ENCODE measurements at regions not wholly inside any gene's neighbourhood (a gene's known extent, or its start where the extent isn't known, plus 50 kb on each side); places are given as distances from the start of the nearest gene placed in this dataset.

DNA sequence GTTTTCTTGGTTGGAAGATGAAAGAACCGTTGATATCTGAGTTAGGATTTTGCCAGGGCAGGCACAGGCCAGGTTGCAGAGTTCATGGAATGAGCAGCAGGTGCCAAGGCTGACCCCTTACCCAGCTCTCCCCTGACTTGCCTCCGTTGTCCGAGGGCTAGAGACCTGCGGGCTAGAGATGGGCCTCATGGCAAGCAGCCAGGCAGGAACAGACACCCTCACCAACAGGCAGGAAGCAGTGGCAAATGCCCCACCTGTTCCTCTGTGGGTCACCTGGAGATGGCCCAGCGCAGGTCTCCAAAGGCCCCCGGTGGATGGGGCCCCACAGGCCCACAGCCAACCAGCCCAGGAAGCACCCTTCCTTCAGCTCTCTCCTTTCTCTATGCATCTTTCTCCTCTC lies 186.7 kb upstream of the PMEPA1 start:
- TF ChIP-seq CTCF (IDR thresholded peaks at IDR 0.05), result no peak
- no peak for TF ChIP-seq POLR2A (IDR thresholded peaks at IDR 0.05; ENCODE audit: low read depth)
- TF ChIP-seq POLR2AphosphoS5 (IDR thresholded peaks at IDR 0.05), result no peak
